Stimulated activated CD4-positive, alpha-beta T cell treated with anti-CD3 and anti-CD28 coated beads, Interleukin-4, amount 100 ng/mL, for 48 hours (primary cell): ENCODE measurements at regions not wholly inside any gene's neighbourhood (a gene's known extent, or its start where the extent isn't known, plus 50 kb on each side); places are given as distances from the start of the nearest gene placed in this dataset.
"Not testable (repeated sequence)": the region's sequence is repeated elsewhere in the genome, so short reads cannot be mapped to it uniquely, and the experiment has no call there.

ENCODE experiments used
- DNase-seq, 2 donors: peaks; one replicate each; pipeline ENCODE4 v3.0.0-alpha.2; 2020; ENCODE audit warnings: low read depth in 2 of 2

DNA sequence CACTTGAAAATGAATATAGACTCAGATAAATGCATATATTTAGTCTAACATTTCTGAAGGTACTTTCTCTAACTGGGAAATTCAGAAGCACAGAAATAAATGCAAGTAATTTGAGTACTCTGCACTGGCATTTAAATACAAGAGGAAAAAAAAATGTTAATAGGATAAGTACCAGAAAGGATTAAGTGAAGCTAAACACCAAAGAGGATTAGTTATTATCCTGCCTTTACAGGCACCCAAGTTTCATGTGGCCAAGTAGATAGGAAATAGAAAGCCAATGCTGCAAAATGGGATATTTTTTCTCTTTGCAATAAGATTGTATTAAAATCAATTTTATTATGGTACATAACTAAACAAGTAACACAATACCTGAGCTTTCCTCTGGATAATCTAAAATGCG lies 762.5 kb downstream of the PCDH7 start:
- no peak for DNase-seq

DNA sequence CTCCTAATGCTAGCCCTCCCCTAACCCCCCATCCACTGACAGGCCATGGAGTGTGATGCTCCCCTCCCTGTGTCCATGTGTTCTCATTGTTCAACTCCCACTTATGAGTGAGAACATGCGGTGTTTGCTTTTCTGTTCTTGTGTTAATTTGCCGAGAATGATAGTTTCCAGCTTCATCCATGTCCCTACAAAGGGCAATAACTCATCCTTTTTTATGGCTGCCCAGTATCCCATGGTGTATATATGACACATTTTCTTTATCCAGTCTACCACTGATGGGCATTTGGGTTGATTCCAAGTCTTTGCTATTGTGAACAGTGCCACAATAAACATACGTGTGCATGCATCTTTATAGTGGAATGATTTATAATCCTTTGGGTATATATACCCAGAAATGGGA lies 779.0 kb downstream of the PCDH7 start:
- not testable (repeated sequence) for DNase-seq

DNA sequence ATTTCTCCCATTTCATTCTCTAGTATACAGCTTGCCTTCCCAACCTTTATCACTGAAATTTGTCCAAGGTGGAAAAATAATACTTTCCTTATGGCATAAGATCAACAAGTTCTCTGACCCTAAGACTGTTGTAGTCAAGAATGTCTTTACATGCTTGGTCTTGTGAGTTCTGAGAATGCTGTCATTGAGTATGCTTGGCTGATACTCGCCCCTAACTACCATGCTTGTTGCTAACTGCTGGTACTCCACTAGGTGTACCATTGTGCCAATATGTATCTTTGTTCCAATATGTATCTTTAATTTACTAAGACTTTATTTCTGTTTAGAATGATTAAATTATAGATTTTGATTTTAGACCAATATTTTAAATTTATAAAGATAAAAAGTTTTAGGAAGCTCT lies 796.4 kb downstream of the PCDH7 start:
- no peak for DNase-seq

DNA sequence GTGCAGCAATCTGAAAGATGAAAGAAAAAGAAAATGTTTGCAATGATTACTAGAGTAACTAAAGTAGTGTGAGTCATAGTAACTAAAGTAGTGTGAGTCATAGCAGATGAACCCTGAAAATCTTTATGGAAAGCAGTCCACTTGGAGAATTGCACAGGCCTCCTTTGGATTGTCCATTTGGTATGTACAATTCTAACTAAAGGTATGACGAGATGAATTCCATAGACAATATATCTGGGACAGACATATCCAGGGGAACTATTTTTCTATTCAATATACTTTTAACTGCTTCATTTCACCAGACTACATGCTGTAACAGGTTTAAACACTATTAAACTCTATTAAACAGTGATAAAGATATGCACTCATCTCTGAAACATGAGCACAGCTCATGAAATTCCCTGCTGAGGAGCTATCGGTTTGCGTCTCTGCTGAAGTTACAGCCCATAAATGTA lies 798.7 kb downstream of the PCDH7 start:
- no peak for DNase-seq

DNA sequence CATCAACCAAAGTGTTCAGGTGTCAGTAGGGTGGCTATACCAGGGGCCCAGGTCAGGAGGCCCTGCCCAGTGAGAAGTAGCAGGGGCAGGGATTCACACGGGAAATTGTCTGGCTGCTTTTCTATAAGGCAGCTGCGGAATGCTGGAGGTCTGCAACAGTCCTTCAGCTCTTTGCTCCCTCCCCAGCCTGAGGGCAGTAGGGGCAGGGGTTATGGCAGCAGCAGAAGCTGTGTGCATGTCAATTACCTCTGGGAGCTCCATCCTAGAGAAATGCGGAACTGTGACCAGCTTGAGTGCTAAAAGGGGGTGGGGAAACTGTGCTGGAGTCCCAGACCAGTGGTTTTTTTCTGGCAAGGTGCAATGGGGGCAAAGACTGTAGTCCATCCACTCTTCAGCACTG lies 810.4 kb downstream of the PCDH7 start:
- no peak for DNase-seq

DNA sequence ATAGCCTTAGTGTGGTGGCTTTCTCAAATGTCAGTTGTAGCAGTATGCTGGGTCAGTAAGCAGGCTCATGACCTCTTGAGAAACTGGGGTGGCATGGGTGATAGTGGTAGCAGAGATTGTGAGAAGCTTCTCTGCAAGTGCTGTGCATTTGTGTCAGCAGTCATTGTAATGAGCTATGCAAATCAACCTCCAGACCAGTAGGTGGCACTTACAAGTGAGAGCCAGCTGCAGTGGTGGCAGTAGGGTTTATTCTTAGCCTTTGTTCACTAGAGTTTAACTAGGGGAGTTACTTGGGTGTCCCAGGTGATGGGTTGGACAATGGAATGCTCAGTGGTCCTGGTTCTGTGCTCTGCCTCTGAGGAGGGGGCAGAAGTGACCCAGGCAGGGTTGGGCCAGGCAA lies 818.7 kb downstream of the PCDH7 start:
- DNase-seq: no peak

DNA sequence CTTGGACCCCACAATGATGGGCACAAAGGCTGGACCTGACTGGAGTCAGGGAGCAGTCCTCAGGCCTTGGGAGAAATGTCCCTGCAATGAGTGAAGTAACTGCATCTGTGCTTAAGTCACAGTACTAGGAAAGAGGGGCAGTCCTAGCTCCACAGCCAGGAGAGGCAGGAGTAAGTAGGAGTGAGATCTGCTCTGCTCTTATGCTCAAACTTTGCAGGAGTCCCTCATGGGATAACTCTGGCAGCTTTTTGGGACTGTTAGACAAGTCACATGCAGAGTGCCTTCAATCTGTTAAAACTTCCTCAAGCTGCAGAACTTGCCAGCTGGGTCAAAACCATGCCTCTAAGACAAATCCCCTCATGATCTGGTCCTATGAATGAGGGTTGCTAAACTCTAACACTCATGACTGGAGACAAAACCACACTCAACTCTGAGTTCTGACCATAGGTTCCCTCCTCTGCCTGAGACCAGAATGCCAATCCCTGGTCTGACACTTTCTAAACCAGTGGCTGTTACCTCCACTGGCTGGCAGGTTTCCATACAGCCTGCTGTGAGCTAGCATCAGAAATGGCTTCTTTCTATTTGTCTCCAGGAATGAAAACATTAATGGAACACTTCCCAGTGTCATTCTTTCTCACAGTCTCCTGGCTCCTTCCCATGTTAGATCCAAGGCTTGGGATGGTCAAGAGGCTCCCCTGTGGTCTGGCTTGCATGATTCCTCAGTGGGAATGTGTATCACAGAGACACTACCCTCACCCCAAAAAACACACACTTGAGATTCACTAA lies 819.3 kb downstream of the PCDH7 start:
- DNase-seq: no peak

DNA sequence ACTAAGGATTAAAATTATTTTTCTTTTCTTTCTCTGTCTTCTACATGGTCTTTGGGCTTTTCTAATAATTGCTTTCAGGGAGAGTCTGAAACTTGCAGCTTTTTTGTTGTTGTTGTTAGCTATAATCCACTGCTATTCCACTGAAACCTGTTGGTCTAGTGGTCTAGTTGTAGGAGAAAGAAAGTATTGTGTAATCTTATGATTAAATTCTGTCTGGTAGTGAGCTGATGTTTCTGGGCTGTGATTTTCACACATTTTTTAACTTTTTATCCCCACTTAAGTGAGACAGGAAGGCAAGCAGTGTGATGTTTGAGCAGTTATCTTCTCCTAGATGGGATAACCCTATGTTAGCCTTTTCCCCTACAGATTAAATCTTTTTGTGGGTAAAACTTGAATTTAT lies 825.2 kb downstream of the PCDH7 start:
- no peak for DNase-seq

DNA sequence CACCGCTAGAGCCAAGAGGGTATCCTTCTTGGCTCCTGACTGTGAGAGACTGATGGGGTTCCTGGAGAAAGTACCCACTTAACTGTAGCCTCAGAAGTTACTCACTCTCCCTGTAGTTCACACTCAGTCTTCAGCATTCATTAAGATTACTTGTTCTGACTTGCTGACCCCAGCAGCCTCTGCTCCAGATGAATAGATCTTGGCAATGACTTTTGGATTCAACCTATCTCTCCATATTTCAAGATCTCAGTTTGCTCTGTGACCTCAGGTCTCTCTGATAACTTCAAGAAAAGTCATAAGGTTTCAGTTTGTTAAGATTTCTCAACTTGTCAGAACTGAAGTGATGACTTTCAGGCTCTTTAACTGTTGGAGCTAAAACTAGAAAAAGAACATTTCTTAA lies 825.6 kb downstream of the PCDH7 start:
- DNase-seq: no peak

DNA sequence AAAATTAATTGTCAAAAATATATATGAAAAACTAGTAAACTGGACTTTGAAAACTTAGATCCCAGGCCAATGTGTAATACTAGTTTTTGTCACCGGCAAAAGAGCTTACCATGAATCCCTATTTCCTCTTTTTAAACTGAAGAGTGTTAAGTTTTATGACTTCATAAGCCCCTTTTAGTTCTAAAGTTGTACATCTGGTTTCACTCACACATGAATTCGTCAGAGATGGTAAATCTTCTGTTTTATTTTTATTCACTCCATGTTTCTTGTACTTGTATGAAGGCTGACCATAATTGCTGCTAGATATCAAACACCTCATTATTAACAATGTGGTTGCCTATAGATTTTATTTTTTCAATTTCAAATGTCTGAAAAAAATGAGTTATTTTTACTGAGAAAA lies 827.9 kb downstream of the PCDH7 start:
- no peak for DNase-seq

DNA sequence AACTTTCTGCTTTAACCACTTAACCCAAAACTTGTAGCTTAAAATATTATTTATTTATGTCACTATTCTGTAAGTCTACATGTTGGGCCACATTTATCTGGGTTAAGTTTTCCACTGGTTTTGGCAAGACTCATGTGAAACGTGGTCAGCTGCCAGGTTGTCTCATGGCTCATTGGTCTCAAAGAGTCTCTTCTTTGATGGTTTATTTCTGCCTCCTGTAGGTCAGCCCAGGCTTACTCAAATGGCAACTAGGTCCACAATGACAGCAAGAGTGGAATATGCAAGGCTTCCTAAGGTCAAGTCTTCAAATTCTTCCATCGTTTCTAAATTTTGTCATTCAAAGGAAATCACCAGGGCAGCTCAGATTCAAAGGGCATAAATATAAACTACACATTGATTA lies 828.7 kb downstream of the PCDH7 start:
- DNase-seq: no peak

DNA sequence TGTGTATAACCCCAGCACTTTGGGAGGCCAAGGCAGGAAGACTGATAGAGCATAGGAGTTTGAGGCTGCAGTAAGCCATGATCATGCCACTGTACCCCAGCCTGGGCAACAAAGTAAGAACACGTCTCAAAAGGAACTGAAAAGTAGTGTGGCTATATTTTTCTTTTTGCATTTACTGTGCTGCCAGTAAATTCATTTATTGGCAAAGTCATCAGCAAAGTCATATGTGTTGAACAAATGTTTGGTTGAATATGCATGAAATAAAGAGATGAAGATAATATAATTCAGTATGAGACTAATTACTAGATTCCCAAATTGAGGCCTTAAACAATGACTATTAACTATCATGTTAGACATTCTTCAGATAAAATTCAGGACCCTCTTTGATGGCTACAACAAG lies 829.1 kb downstream of the PCDH7 start:
- DNase-seq: no peak

DNA sequence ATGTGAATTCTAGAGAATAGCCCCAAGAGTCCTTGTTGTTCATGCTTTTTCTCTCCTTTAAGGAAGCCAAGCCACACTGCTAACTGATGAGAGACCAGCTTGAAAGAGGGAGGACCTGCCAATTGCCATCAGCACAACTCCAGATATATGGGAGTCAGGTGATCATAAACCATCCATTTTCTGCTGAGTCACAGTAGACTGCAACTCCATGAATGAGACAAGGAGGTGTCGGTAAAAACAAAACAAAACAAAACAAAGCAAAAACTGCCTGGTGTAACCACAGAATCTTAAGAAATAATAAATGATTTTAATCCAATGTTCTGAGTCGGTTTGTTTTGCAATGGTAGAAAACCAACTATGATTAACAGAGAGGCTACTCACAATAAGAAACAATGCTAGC lies 837.3 kb downstream of the PCDH7 start:
- DNase-seq: no peak

DNA sequence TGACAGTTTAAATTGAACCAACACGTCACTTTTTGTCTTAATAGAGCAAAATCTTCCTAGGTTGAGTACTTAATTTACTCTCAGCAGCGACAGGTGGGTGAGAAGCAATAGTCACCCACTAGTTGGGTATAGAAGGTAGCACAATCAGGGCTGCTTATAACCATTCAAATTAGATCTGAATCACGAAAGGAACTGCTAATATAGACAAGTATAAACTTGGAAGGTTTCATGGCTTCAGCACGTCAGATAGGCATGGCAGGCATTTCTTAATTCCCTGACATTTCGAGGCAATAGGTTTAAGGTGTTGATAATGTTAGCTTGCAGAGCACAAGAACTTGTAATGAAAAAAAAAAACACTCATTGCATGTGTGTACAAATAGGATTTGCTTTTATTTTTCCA lies 853.4 kb downstream of the PCDH7 start:
- no peak for DNase-seq

DNA sequence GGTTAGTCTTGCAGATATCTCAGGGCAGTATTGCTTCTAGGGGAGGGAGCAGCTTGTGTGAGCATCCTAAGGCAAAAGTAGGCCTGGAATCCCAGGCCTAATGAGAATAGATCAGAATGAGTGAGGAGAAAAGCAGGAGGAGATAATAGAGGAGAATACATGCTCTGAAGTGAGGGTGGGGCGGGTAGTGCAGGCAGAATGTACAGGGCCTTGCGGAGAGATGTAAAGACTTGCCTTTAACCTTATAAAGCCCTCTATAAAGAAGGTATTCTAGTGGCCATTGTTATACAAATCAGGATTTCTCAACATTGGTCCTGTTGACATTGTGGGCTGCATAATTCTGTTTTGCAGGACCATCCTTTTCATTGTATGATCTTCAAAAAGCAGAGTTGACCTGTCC lies 855.3 kb downstream of the PCDH7 start:
- no peak for DNase-seq

DNA sequence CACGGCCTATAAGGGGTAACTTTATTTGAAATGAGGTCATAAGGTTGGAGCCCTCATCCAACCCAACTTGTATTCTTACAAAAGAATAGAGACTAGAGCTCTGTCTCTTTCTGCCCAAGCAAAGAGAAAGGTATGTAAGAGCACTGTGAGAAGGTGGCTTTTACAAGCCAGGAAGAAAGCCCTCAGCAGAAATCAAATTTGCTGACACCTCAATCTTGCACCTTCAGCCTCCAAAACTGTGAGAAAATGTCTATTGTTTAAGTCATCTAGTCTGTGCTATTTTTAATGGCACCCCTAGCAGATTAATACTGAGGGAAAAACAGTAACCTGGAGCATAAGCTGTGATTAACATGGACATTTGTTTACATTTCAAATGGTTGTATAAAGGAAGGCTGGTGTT lies 860.7 kb downstream of the PCDH7 start:
- DNase-seq: no peak

DNA sequence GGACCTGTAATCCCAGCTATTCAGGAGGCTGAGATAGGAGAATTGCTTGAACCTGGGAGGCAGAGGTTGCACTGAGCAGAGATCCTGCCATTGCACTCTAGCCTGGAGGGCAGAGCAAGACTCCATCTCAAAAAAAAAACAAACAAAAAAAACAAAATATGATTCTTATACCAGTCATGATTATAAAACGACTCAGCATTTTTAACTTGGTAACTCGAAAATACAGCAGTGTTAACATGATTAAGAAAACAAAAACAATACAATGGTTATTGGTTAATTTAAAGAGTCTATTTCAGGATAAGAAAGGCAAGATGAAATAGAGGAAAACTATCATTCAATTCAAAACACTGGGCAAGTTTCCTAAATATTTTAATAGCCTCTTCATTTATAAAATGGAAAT lies 865.3 kb downstream of the PCDH7 start:
- DNase-seq: no peak

DNA sequence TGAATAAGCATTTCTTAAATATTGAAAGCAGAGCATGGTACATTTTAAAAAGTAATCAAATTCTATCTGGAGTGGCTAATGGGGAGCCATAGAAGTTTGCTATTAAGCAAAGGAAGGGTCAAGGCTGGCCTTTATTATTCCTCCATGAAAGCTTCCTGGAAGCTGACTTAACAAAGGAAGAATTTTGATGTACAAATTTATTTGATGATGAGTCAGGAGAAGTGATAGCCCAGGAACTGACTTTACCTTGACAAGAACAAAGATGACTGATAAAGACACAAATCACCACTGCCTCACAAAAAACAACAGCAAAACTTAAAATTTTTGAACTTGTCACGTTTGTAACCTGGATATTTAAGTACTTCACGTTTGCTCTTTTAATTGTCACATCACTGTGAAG lies 872.1 kb downstream of the PCDH7 start:
- no peak for DNase-seq

DNA sequence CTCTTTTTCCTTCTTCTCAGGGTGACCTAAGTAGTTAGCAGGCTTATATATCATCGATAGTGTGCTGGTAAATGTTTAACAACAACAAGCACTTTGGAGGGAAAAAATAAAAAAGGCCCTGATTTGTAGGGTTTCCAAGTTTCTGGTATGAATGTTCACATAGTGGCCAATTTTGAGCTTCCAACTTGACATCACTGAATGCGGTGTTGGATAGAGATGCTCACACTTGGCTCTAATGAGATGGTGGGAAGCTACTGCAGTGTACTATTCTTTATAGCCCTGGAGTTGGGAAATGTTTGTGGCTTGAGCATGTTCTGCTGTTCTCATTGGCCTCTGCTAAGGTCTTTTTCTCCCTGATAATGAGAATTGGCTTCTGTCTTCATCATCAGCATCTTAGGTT lies 875.3 kb downstream of the PCDH7 start:
- DNase-seq: no peak

DNA sequence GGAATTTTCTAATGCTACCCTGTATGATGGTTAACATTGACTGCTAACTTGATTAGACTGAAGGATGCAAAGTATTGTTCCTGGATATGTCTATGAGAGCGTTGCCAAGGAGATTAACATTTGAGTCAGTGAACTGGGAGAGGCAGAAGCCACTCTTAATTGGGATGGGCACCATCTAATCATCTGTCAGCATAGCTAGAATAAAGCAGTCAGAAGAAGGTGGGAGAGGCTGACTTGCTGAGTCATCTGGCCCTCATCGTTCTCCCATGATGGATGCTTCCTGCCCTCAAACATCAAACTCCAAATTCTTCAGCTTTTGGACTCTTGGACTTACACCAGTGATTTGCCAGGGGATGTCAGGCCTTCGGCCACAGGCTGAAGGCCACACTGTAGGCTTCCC lies 878.5 kb downstream of the PCDH7 start:
- no peak for DNase-seq

DNA sequence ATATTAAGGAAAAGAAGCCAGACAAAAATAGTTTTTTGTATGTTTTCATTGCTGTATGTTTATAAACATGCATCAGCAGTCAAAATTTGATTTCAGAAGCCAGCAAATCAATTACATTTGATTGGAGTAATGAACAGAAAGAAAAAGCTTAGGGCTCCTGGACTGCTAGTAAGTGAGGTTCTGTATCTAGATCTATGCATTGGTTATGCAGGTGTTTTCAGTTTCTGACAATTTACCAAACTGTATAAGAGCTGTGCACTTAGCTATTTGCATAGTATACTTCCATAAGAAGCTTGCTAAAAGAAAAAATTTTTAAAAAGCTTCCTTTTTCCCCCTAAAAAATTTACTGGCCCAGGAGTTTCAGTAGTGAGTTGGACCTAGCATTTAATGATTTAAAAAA lies 881.6 kb downstream of the PCDH7 start:
- no peak for DNase-seq

DNA sequence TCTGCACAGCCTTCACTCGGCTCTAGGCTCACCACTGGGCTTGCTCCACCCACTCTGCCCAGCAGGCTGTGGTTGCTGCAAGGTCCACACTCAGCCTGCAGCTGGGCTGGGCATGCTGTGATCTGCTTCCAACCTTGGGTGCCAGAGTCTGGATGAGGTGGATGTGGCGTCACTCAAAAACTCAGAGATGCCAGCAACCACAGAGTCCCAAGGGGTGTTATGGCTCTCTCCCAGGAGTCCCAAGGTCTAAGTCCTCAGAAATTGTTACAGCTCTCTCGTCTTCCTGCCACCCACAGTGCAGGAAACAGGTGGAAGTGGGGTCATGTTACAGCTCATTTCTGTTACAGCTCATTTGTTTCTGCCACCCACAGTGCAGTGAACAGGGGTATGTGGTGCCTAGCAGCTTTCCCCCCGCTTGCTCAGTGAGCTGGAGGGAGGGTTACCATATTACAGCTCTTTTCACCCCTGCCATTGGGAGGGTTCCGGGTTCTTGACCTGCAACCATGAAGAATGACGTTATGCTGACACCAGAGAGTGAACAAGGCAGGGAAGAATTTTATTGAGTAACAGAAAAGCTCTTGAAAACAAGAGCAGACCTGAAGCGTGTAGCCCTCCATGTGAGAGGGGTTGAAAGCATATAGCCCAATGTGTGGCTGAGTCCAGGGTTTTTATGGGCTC lies 893.9 kb downstream of the PCDH7 start:
- DNase-seq: no peak

DNA sequence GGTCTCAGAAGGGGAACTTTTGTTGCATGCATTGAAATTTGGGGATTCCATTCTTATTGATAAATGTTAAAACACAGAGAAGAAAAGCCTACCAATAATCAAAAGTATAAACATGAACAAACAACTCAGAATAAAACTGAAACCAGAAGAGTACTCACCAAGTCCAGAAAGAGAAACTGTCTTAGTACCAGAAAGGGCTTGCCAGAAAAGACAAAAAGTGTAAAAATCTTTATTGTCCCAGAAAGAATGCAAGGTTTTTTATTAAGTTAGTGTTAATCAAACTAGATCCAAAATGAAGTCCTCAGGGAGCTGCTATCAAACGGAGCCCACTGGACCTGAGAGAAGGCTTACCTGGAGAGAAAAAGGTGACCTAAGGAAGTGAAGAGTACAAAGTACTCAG lies 897.5 kb downstream of the PCDH7 start:
- DNase-seq: no peak

DNA sequence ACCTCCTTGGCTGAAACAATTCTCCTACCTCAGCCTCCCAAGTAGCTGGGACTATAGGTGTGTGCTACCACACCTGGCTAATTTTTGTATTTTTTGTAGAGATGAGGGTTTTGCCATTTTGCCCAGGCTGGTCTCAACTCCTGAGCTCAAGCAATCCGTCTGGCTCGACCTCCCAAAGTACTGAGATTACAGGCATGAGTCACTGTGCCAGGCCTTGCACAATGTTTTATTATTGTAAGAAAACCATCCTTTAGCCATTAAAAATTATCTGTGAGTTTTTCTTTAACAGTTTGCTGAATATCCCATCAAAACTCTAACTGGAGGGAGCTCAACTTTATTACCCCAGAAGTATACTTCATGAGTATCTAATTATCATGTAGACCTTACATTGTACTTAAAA lies 900.3 kb downstream of the PCDH7 start:
- no peak for DNase-seq
